ENCODE measurements at regions not wholly inside any gene's neighbourhood (a gene's known extent, or its start where the extent isn't known, plus 50 kb on each side); places are given as distances from the start of the nearest gene placed in this dataset.

- CTCF ChIA-PET = no interaction called here
- ATAC-seq (no peak), DNase-seq (ENCODE audit: low spot score) (no peak)
- H3K27me3 Mint-ChIP-seq (ENCODE audit: low read depth) = no peaks in the 10 kb centered on the region
- no peak overlapping the region for H3K4me3 Mint-ChIP-seq
- peaks cover 50% of the 10 kb centered on the region for H3K36me3 Mint-ChIP-seq
- no peak overlapping the region for H3K27ac Mint-ChIP-seq
- TF ChIP-seq HMGA2 (CRISPR knock-in tag; IDR thresholded peaks at IDR 0.05) = no peak
- POLR2A ChIA-PET = no interaction called here
- H3K9me3 Mint-ChIP-seq = peaks cover 59% of the 10 kb centered on the region
- peaks cover 6% of the 10 kb centered on the region for H3K4me1 Mint-ChIP-seq
Measured at GRCh38 chr11:103727262-103727661, 309.2 kb upstream of the DDI1 start.

DNA sequence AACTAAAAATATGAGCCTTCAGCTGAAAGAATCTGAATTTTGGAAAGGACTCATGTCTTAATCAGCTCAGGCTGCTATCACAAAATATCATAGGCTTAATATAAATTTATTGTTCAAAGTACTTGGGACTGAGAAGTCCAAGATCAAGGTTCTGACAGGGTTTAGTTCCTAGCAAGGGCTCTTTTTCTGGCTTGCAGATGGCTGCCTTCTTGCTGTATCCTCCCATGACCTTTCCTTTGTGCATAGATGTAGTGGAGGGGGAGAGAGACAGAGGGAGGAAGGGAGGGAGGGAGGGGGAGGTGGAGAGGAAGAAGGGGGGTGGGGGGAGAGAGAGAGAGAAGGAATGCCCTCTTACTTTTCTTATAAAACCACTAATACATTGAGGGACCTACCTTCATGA, 306.8 kb upstream of the DDI1 start:
- H3K36me3 Mint-ChIP-seq = peaks cover 33% of the 10 kb centered on the region
- peaks cover 35% of the 10 kb centered on the region for H3K9me3 Mint-ChIP-seq
- no peak overlapping the region for H3K27ac Mint-ChIP-seq
- H3K4me1 Mint-ChIP-seq = peaks cover 11% of the 10 kb centered on the region
- no peak overlapping the region for H3K4me3 Mint-ChIP-seq
- DNase-seq (ENCODE audit: low spot score) = no peak
- TF ChIP-seq ZNF121 (CRISPR knock-in tag; IDR thresholded peaks at IDR 0.05) (no peak), ZNF425 (CRISPR knock-in tag; conservative IDR thresholded peaks at IDR 0.05) (no peak), ELF4 (CRISPR knock-in tag; IDR thresholded peaks at IDR 0.05; ENCODE audit: low read depth) (no peak), ZBTB43 (CRISPR knock-in tag; IDR thresholded peaks at IDR 0.05) (no peak), ZNF423 (CRISPR knock-in tag; IDR thresholded peaks at IDR 0.05) (no peak), NR1H2 (CRISPR knock-in tag; IDR thresholded peaks at IDR 0.05) (no peak), TP53 (CRISPR knock-in tag; IDR thresholded peaks at IDR 0.05) (no peak), NFE2L1 (CRISPR knock-in tag; IDR thresholded peaks at IDR 0.05) (no peak), SOX15 (CRISPR knock-in tag; IDR thresholded peaks at IDR 0.05) (no peak), JUN (CRISPR knock-in tag; IDR thresholded peaks at IDR 0.05) (no peak)
- TF ChIP-seq, protein P1, sequence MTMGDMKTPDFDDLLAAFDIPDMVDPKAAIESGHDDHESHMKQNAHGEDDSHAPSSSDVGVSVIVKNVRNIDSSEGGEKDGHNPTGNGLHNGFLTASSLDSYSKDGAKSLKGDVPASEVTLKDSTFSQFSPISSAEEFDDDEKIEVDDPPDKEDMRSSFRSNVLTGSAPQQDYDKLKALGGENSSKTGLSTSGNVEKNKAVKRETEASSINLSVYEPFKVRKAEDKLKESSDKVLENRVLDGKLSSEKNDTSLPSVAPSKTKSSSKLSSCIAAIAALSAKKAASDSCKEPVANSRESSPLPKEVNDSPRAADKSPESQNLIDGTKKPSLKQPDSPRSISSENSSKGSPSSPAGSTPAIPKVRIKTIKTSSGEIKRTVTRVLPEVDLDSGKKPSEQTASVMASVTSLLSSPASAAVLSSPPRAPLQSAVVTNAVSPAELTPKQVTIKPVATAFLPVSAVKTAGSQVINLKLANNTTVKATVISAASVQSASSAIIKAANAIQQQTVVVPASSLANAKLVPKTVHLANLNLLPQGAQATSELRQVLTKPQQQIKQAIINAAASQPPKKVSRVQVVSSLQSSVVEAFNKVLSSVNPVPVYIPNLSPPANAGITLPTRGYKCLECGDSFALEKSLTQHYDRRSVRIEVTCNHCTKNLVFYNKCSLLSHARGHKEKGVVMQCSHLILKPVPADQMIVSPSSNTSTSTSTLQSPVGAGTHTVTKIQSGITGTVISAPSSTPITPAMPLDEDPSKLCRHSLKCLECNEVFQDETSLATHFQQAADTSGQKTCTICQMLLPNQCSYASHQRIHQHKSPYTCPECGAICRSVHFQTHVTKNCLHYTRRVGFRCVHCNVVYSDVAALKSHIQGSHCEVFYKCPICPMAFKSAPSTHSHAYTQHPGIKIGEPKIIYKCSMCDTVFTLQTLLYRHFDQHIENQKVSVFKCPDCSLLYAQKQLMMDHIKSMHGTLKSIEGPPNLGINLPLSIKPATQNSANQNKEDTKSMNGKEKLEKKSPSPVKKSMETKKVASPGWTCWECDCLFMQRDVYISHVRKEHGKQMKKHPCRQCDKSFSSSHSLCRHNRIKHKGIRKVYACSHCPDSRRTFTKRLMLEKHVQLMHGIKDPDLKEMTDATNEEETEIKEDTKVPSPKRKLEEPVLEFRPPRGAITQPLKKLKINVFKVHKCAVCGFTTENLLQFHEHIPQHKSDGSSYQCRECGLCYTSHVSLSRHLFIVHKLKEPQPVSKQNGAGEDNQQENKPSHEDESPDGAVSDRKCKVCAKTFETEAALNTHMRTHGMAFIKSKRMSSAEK (CRISPR knock-in tag; IDR thresholded peaks at IDR 0.05; ENCODE audit: borderline replicate concordance) = no peak
- ChIA-PET CTCF (no interaction called here), POLR2A (no interaction called here)
- ATAC-seq = no peak
- no peaks in the 10 kb centered on the region for H3K27me3 Mint-ChIP-seq (ENCODE audit: low read depth)

DNA sequence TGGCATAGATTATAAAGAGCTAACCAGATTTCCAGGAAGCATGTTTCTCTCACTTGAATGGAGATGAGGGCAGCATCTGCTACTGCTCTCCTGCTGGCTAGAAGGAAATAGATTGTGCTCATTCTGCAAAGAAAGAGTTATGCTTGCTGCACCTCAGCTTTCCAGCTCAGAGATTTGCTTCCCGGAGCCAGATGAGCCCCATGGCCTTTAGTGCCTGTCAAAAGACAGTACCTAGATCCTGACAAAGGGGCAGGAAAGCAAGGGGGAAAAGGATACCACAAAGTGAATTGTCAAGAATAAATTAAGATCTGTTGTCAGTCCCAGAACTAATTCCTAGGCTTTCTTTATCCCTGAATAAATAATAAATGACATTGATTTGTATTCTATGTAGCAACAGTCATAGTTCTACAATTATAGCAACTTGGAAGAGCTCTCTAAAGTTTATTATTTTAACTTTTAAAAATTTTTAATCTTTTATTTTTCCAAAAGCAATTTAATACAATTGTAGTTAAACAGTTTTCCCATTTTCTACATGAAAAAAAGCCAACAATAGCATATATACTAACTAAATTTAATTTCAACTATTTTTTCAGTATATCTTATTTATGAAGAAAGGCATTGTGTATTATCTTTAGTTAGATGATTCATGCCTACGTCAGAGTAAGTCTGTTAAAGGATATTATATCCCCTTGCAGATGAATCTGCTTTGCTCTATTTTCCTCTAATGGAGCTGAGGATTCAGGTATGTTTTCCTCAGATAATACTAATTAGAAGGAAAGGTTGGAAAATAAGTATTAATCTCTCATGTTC, 306.1 kb upstream of the DDI1 start:
- no peak overlapping the region for H3K4me3 Mint-ChIP-seq
- peaks cover 28% of the 10 kb centered on the region for H3K9me3 Mint-ChIP-seq
- ATAC-seq (no peak), DNase-seq (ENCODE audit: low spot score) (no peak)
- TF ChIP-seq RELA (CRISPR knock-in tag; IDR thresholded peaks at IDR 0.05; ENCODE audit: borderline replicate concordance) (no peak), JAZF1 (CRISPR knock-in tag; IDR thresholded peaks at IDR 0.05) (no peak), FOXP1 (CRISPR knock-in tag; IDR thresholded peaks at IDR 0.05; ENCODE audit: borderline replicate concordance) (no peak)
- TF ChIP-seq, protein P2, sequence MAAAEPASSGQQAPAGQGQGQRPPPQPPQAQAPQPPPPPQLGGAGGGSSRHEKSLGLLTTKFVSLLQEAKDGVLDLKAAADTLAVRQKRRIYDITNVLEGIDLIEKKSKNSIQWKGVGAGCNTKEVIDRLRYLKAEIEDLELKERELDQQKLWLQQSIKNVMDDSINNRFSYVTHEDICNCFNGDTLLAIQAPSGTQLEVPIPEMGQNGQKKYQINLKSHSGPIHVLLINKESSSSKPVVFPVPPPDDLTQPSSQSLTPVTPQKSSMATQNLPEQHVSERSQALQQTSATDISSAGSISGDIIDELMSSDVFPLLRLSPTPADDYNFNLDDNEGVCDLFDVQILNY (CRISPR knock-in tag; IDR thresholded peaks at IDR 0.05) = no peak
- TF ChIP-seq, protein P3, sequence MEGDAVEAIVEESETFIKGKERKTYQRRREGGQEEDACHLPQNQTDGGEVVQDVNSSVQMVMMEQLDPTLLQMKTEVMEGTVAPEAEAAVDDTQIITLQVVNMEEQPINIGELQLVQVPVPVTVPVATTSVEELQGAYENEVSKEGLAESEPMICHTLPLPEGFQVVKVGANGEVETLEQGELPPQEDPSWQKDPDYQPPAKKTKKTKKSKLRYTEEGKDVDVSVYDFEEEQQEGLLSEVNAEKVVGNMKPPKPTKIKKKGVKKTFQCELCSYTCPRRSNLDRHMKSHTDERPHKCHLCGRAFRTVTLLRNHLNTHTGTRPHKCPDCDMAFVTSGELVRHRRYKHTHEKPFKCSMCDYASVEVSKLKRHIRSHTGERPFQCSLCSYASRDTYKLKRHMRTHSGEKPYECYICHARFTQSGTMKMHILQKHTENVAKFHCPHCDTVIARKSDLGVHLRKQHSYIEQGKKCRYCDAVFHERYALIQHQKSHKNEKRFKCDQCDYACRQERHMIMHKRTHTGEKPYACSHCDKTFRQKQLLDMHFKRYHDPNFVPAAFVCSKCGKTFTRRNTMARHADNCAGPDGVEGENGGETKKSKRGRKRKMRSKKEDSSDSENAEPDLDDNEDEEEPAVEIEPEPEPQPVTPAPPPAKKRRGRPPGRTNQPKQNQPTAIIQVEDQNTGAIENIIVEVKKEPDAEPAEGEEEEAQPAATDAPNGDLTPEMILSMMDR (IDR thresholded peaks at IDR 0.05) = no peak
- ChIA-PET POLR2A (no interaction called here), CTCF (interaction anchor here (1.5 kb wide), 1 partner anchor 48 kb away, joined by 4 read pairs; no protein-coding TSS in a partner anchor)
- no peaks in the 10 kb centered on the region for H3K27me3 Mint-ChIP-seq (ENCODE audit: low read depth)
- peak overlapping the region; percentile 57; the same call in 1 of the 2 replicates for H3K27ac Mint-ChIP-seq
- H3K4me1 Mint-ChIP-seq = peaks cover 11% of the 10 kb centered on the region
- H3K36me3 Mint-ChIP-seq = peaks cover 26% of the 10 kb centered on the region
